Stomach (tissue), 4 donors: ENCODE measurements at regions not wholly inside any gene's neighbourhood (a gene's known extent, or its start where the extent isn't known, plus 50 kb on each side); places are given as distances from the start of the nearest gene placed in this dataset.

Source experiments
- POLR2AphosphoS5 ChIP-seq, 3 donors: sonication (generic); formaldehyde crosslinking; IDR thresholded peaks; one replicate each; pipeline ENCODE4 v1.6.1; 2016; ENCODE audit warnings: antibody characterized with exemption in 3 of 3
- TF ChIP-seq, protein P1 (sequence below), 7 experiments: fragments of 450-650 bp in 4 of 7; fragments of 200-600 bp in 3 of 7; sonication (generic) in 3 of 7; IDR thresholded peaks; one replicate each; pipeline ENCODE4 v1.5.1; 2016 to 2019; ENCODE audit warnings: antibody characterized with exemption in 7 of 7, control low read depth in 2 of 7, mild to moderate bottlenecking in 1 of 7

DNA sequence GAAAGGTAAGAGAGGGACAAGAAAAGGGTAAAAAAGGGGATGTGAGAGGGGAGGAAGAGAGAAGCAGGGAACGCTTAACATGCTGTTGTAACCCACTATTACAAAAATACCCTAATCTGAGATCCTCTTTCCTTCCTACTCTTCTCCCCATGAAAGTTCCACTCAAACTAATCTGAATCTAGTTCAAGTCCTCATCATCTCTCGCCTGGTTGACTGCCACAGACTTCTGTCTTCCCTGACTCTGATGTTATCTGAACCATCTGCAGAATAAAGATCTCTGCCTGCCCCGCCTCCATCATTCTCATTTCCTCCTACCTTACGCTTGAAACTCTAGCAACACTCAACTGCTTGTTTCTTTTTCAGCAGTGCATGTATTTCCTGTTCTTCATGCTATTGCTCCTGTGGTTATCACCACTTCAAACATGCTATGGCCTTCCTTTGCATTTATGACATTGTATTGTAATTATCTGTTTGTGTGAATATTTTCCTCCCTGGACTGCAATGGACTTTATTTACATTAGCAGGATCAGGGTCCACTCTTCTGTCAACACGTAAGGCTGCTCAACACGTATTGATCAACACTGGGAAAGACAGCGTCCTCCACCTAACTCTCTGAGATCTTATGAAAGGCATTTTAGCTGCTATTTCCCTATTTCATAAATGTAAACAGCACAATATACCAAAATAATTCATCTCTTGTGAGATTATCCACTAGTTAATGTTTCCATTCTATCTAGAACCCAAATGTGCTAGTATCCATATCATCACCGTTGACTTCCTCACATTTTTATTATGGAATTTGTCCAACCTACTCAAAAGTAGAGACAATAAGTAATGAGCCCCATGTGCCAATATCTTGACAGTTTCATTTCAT lies 215.5 kb upstream of the USP25 start:
- TF ChIP-seq, protein P1, sequence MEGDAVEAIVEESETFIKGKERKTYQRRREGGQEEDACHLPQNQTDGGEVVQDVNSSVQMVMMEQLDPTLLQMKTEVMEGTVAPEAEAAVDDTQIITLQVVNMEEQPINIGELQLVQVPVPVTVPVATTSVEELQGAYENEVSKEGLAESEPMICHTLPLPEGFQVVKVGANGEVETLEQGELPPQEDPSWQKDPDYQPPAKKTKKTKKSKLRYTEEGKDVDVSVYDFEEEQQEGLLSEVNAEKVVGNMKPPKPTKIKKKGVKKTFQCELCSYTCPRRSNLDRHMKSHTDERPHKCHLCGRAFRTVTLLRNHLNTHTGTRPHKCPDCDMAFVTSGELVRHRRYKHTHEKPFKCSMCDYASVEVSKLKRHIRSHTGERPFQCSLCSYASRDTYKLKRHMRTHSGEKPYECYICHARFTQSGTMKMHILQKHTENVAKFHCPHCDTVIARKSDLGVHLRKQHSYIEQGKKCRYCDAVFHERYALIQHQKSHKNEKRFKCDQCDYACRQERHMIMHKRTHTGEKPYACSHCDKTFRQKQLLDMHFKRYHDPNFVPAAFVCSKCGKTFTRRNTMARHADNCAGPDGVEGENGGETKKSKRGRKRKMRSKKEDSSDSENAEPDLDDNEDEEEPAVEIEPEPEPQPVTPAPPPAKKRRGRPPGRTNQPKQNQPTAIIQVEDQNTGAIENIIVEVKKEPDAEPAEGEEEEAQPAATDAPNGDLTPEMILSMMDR (IDR thresholded peaks at IDR 0.05): no peak
- TF ChIP-seq POLR2AphosphoS5 (IDR thresholded peaks at IDR 0.05): no peak
